GM12878 (cell line): ENCODE measurements at regions not wholly inside any gene's neighbourhood (a gene's known extent, or its start where the extent isn't known, plus 50 kb on each side); places are given as distances from the start of the nearest gene placed in this dataset.
A peak's percentile ranks its signal among the peaks of the same experiment; 100 is the strongest.

Experiments used
- ATAC-seq: fragments of 200-7000 bp; cut with Tn5 transposase; 3 replicates; pipeline ENCODE4 v1.9.1; 2020; ENCODE audit warnings: mild to moderate bottlenecking, moderate library complexity
- BruUV-seq: library from RNA; stranded (reverse); fragments of 400-500 nt; replicated peaks from 2 replicates; lab custom pipeline; 2021; lab: Mats Ljungman, UMichigan
- CTCF ChIA-PET: fragments of 300-600 bp; sonication (Branson Sonifier 250); formaldehyde crosslinking; extraction: SDS; loops from one replicate; lab custom pipeline; 2021; ENCODE audit warnings: inconsistent platforms; lab: Yijun Ruan, JAX
- POLR2A ChIA-PET: fragments of 350-600 bp; formaldehyde crosslinking; extraction: SDS; loops from one replicate; lab custom pipeline; 2021; ENCODE audit warnings: inconsistent platforms; lab: Charles Lee
- RAD21 ChIA-PET: fragments of 300-600 bp; sonication (Branson Sonifier 250); formaldehyde crosslinking; loops from one replicate; lab custom pipeline; 2023; ENCODE audit warnings: antibody characterized with exemption; ENCODE audit not compliant: unreplicated experiment; lab: Charles Lee
- SMC1A ChIA-PET: fragments of 300-600 bp; sonication (Branson Sonifier 250); formaldehyde crosslinking; loops from one replicate; lab custom pipeline; 2023; ENCODE audit not compliant: unreplicated experiment, uncharacterized antibody; lab: Charles Lee
- DNase-seq: peaks from one replicate; pipeline ENCODE4 v3.0.0-alpha.2; 2011; ENCODE audit warnings: low read depth, low spot score
- FAIRE-seq: peaks from 3 replicates; lab custom pipeline; 2011; peaks lifted over from hg19 to GRCh38; lab: Jason Lieb, UNC
- H2AFZ ChIP-seq: 2 replicates; pipeline ENCODE4 v1.6.0; 2011; ENCODE audit warnings: low read depth, low read length, control low read depth; ENCODE audit not compliant: control insufficient read depth
- H3K27ac ChIP-seq: 2 replicates; pipeline ENCODE4 v1.5.1; 2011; ENCODE audit warnings: control low read depth; ENCODE audit not compliant: control insufficient read depth, insufficient read depth
- H3K27me3 ChIP-seq, 2 experiments: replicated peaks in 1 of 2; 2 replicates each; pipeline versions ENCODE4 v1.6.0 to v1.6.1; 2011; ENCODE audit warnings: low read length in 1 of 2; ENCODE audit not compliant: control insufficient read depth in 2 of 2, insufficient read depth in 2 of 2
- H3K36me3 ChIP-seq, 2 experiments: 2 replicates each; pipeline ENCODE4 v1.5.1; 2011; ENCODE audit warnings: low read length in 1 of 2; ENCODE audit not compliant: control insufficient read depth in 2 of 2, insufficient read depth in 2 of 2
- H3K4me1 ChIP-seq: 2 replicates; pipeline ENCODE4 v1.6.1; 2011; ENCODE audit warnings: mild to moderate bottlenecking, low read length, moderate library complexity, mixed read lengths; ENCODE audit not compliant: control insufficient read depth, insufficient read depth
- H3K4me2 ChIP-seq: 2 replicates; pipeline ENCODE4 v1.6.0; 2011; ENCODE audit warnings: control low read depth; ENCODE audit not compliant: control insufficient read depth, insufficient read depth
- H3K4me3 ChIP-seq: fragments of 200-600 bp; sonication (generic); 2 replicates; pipeline ENCODE4 v1.5.1; 2016
- H3K79me2 ChIP-seq: 2 replicates; pipeline ENCODE4 v1.6.0; 2011; ENCODE audit warnings: low read length; ENCODE audit not compliant: control insufficient read depth, insufficient read depth
- H3K9ac ChIP-seq: 2 replicates; pipeline ENCODE4 v1.8.0; 2011; ENCODE audit warnings: low read length, control low read depth, mixed read lengths; ENCODE audit not compliant: control insufficient read depth, insufficient read depth
- H3K9me3 ChIP-seq: replicated peaks from 3 replicates; pipeline ENCODE4 v1.5.1; 2011; ENCODE audit warnings: mild to moderate bottlenecking, low read length; ENCODE audit not compliant: control insufficient read depth, insufficient read depth
- H4K20me1 ChIP-seq: 2 replicates; pipeline ENCODE4 v1.6.0; 2011; ENCODE audit not compliant: control insufficient read depth, insufficient read depth
- BHLHE40 ChIP-seq, 2 experiments: fragments of 450-650 bp in 1 of 2; IDR thresholded peaks; 2 replicates each; pipeline ENCODE4 v1.6.1; 2011 to 2017; ENCODE audit warnings: low read depth in 2 of 2, borderline replicate concordance in 1 of 2, improper control_type of control experiment in 1 of 2, low read length in 1 of 2, mild to moderate bottlenecking in 1 of 2
- DPF2 ChIP-seq: fragments of 450-650 bp; IDR thresholded peaks from 2 replicates; pipeline ENCODE4 v1.6.1; 2017; ENCODE audit warnings: mild to moderate bottlenecking
- EED ChIP-seq: sonication (generic); IDR thresholded peaks from 2 replicates; pipeline ENCODE4 v1.6.1; 2016; ENCODE audit warnings: antibody characterized with exemption, low read depth
- GATAD2B ChIP-seq: fragments of 450-650 bp; conservative IDR thresholded peaks from 2 replicates; pipeline ENCODE4 v1.6.1; 2017; ENCODE audit warnings: low read depth, mild to moderate bottlenecking, moderate library complexity
- IKZF1 ChIP-seq: fragments of 450-650 bp; conservative IDR thresholded peaks from 2 replicates; pipeline ENCODE4 v1.6.1; 2017; ENCODE audit warnings: antibody characterized with exemption, mild to moderate bottlenecking
- JUNB ChIP-seq: IDR thresholded peaks from 2 replicates; pipeline ENCODE4 v1.6.1; 2016; ENCODE audit warnings: antibody characterized with exemption, mild to moderate bottlenecking
- MEF2A ChIP-seq: IDR thresholded peaks from 2 replicates; pipeline ENCODE4 v1.6.1; 2011; ENCODE audit warnings: low read depth, mild to moderate bottlenecking, low read length, moderate library complexity; ENCODE audit not compliant: insufficient read depth
- NR2F1 ChIP-seq: fragments of 450-650 bp; conservative IDR thresholded peaks from 2 replicates; pipeline ENCODE4 v1.6.1; 2017; ENCODE audit warnings: mild to moderate bottlenecking
- PAX5 ChIP-seq: IDR thresholded peaks from 2 replicates; pipeline ENCODE4 v1.6.1; 2011; ENCODE audit warnings: low read depth, low read length, borderline replicate concordance
- RUNX3 ChIP-seq: IDR thresholded peaks from 2 replicates; pipeline ENCODE4 v1.6.1; 2012; ENCODE audit warnings: low read length, inconsistent platforms
- STAT3 ChIP-seq: IDR thresholded peaks from 2 replicates; pipeline ENCODE4 v1.6.1; 2011; ENCODE audit warnings: low read depth, low read length, improper control_type of control experiment
- TCF3 ChIP-seq: IDR thresholded peaks from 2 replicates; pipeline ENCODE4 v1.6.1; 2012; ENCODE audit warnings: low read depth, mild to moderate bottlenecking, low read length, borderline replicate concordance; ENCODE audit not compliant: insufficient read depth
- ZNF217 ChIP-seq: fragments of 450-650 bp; IDR thresholded peaks from 2 replicates; pipeline ENCODE4 v1.6.1; 2017; ENCODE audit warnings: antibody characterized with exemption, mild to moderate bottlenecking
- ZNF384 ChIP-seq: IDR thresholded peaks from 2 replicates; pipeline ENCODE4 v1.6.1; 2012; ENCODE audit warnings: low read depth, mild to moderate bottlenecking, low read length, improper control_type of control experiment, borderline replicate concordance
- WGBS: methylation state at CpG from one replicate; pipeline ENCODE4 v1.1.6; 2016; ENCODE audit warnings: low lambda C conversion rate; ENCODE audit not compliant: insufficient replicate concordance, insufficient coverage; ENCODE audit errors: missing lambda C conversion rate; 5-methylcytosine and 5-hydroxymethylcytosine counted together
- in situ Hi-C: fragments of 300-500 bp; cut with MboI; formaldehyde crosslinking; loops from 9 replicates; pipeline ENCODE4 v1.14.3; 2018; ENCODE audit warnings: mixed read lengths
- intact Hi-C: fragments of 100-400 bp; cut with micrococcal nuclease; formaldehyde crosslinking; loops from one replicate; pipeline ENCODE4 v1.14.2; 2022; ENCODE audit not compliant: unreplicated experiment

DNA sequence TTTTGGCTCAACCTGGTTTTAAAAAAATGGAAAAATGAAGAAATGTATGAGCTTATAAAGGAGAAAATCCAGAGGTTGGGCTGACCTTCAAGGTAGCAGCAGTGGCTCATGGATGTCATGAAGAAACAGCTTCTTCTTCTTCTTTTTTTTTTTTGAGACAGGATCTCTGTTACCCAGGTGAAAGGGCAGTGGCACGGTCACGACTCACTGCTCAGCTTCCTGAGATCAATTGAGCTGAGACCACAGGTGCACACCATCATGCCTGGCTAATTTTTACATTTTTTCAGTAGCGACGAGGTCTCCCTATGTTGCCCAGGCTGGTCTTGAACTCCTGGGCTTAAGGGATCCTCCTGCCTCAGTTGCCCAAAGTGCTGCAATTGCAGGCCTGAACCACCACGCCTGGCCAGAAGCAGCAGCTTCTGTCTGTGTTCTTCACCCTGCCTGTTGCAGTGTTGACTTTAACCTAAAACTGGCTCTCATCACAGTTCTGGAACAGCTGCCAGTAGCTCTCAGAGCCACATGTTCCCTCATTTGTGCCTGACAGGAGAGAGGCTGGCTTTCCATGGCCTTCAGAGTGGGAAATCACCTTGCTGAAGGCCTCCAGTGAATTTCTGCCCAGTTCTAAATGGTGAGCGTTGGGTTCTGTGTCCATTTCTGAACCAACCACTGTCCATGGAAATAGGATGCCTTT is 117.7 kb downstream of the PFKFB3 start:
- ChIA-PET CTCF (interaction anchor here (1.1 to 1.5 kb wide), 10 partner anchors 9 to 118 kb away, joined by 3 to 9 read pairs (median 4); partner anchors contain the start of gene PFKFB3), SMC1A (interaction anchor here (0.6 to 1.9 kb wide), 14 partner anchors 8 to 616 kb away, joined by 3 to 20 read pairs (median 4); no protein-coding TSS in a partner anchor), POLR2A (interaction anchor here (0.6 to 1.6 kb wide), 4 partner anchors 20 to 316 kb away, joined by 3 to 10 read pairs (median 6); no protein-coding TSS in a partner anchor), RAD21 (interaction anchor here (0.5 to 1.6 kb wide), 12 partner anchors 8 to 467 kb away, joined by 3 to 10 read pairs (median 4); partner anchors contain the start of gene PFKFB3)
- Histone ChIP-seq H3K36me3 (no peaks in the 10 kb centered on the region), H4K20me1 (no peaks in the 10 kb centered on the region), H2AFZ (no peak overlapping the region), H3K9ac (no peak overlapping the region), H3K4me1 (peaks cover 6% of the 10 kb centered on the region), H3K9me3 (peaks cover 2% of the 10 kb centered on the region; the same call in 2 of the 3 replicates), H3K27me3 (no peaks in the 10 kb centered on the region), H3K4me3 (no peak overlapping the region), H3K4me2 (no peak overlapping the region), H3K79me2 (no peaks in the 10 kb centered on the region), H3K27ac (no peak overlapping the region)
- peak; percentile 98 for ATAC-seq
- intact Hi-C loops = no loop called here
- FAIRE-seq = peak; percentile 35
- TF ChIP-seq GATAD2B = no peak
- 0 out of 2 replicates have a peak, but pooled peaks have one; percentile 17 for TF ChIP-seq EED
- no peak for TF ChIP-seq MEF2A
- 0 out of 2 replicates have a peak, but pooled peaks have one; percentile 24 for TF ChIP-seq TCF3
- peak; percentile 39; the same call in 1 of the 2 replicates for TF ChIP-seq DPF2
- peak; percentile 62 for TF ChIP-seq ZNF384
- peak; percentile 34; the same call in 1 of the 2 replicates for TF ChIP-seq RUNX3
- no peak for TF ChIP-seq STAT3
- no peak for TF ChIP-seq JUNB
- 0 out of 4 replicates have a peak, but pooled peaks of 1 of the 2 experiments have one; percentile 32 for TF ChIP-seq BHLHE40 (IDR thresholded peaks at IDR 0.05; ENCODE audit: borderline replicate concordance in 1 of 2, low read depth in 2 of 2, low read length in 1 of 2)
- peak; percentile 83 for TF ChIP-seq NR2F1
- TF ChIP-seq PAX5 = peak; percentile 88
- 0 out of 2 replicates have a peak, but pooled peaks have one; percentile 33 for TF ChIP-seq ZNF217
- TF ChIP-seq IKZF1 = peak; percentile 37; the same call in 1 of the 2 replicates
- 23% methylated on average over 6 of the region's 6 CpGs for WGBS
- DNase-seq = peak; percentile 45
- in situ Hi-C loops = no loop called here
- BruUV-seq = no TSS peak
